Bronchial epithelial cell (primary cell): ENCODE measurements at regions not wholly inside any gene's neighbourhood (a gene's known extent, or its start where the extent isn't known, plus 50 kb on each side); places are given as distances from the start of the nearest gene placed in this dataset.
A peak's percentile ranks its signal among the peaks of the same experiment; 100 is the strongest.

Experiments used
- DNase-seq: peaks from one replicate; pipeline ENCODE4 v3.0.0-alpha.2; 2010; ENCODE audit warnings: low read depth
- FAIRE-seq: peaks from 2 replicates; lab custom pipeline; 2011; peaks lifted over from hg19 to GRCh38; lab: Jason Lieb, UNC
- H3K27me3 ChIP-seq: 2 replicates; pipeline ENCODE4 v1.5.1; 2011; ENCODE audit warnings: low read length; ENCODE audit not compliant: control insufficient read depth, insufficient read depth
- H3K36me3 ChIP-seq: 2 replicates; pipeline ENCODE4 v1.5.1; 2011; ENCODE audit warnings: low read length; ENCODE audit not compliant: control insufficient read depth, insufficient read depth
- H3K4me3 ChIP-seq: 2 replicates; pipeline ENCODE4 v1.5.1; 2011; ENCODE audit warnings: mild to moderate bottlenecking, low read depth, low read length, control low read depth
- TF ChIP-seq, protein P1 (sequence below): IDR thresholded peaks from 2 replicates; pipeline ENCODE4 v1.5.1; 2011; ENCODE audit warnings: mild to moderate bottlenecking, moderate library complexity, low read length, control low read depth, inconsistent platforms; ENCODE audit not compliant: insufficient read depth, severe bottlenecking

DNA sequence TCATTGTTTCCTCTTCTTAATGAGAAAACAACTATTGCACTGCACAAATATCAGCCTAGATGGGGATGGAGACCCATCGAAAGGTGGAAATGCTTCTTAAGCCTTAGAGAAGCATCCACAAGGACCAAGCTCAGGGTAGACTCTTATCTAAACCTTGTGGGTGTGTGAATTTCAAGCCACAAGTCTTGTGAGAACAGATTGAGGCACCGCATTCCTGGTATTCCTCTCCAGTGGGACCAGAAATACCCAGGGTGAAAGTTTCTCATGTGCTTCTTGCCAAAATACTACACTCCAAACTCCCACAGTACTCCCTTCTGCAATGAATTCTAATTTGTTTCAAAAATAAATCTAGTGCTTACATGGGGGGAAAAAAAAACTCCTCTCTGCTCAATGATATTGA is 375.6 kb downstream of the PDGFC start:
- no peak overlapping the region for H3K4me3 ChIP-seq
- no peak for FAIRE-seq
- DNase-seq: no peak
- H3K36me3 ChIP-seq: no peaks in the 10 kb centered on the region
- TF ChIP-seq, protein P1, sequence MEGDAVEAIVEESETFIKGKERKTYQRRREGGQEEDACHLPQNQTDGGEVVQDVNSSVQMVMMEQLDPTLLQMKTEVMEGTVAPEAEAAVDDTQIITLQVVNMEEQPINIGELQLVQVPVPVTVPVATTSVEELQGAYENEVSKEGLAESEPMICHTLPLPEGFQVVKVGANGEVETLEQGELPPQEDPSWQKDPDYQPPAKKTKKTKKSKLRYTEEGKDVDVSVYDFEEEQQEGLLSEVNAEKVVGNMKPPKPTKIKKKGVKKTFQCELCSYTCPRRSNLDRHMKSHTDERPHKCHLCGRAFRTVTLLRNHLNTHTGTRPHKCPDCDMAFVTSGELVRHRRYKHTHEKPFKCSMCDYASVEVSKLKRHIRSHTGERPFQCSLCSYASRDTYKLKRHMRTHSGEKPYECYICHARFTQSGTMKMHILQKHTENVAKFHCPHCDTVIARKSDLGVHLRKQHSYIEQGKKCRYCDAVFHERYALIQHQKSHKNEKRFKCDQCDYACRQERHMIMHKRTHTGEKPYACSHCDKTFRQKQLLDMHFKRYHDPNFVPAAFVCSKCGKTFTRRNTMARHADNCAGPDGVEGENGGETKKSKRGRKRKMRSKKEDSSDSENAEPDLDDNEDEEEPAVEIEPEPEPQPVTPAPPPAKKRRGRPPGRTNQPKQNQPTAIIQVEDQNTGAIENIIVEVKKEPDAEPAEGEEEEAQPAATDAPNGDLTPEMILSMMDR: no peak
- no peaks in the 10 kb centered on the region for H3K27me3 ChIP-seq

GRCh38 chr4:156595041-156595440 is 376.6 kb downstream of the PDGFC start:
- DNase-seq: peak; percentile 65
- no peaks in the 10 kb centered on the region for H3K27me3 ChIP-seq
- H3K4me3 ChIP-seq: no peak overlapping the region
- H3K36me3 ChIP-seq: no peaks in the 10 kb centered on the region
- TF ChIP-seq, protein P1: no peak
- no peak for FAIRE-seq

DNA sequence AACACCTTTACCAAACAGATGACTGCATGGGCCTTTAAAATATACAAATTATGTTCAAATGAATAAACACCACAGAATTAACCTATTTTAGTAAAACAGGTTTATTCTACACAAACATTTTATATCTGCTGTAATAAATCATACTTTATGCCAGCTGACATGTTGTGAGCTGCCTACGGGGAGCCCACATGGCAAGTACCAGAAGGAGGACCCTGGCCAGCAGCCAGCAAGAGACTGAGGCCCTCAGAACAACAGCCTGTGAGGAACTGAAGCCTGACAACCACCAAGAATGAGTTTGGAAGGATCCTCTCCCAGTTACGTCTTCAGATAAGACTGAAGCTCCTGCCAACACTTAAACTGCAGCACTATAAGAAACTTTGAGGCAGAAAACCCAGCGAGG is 377.0 kb downstream of the PDGFC start:
- Histone ChIP-seq H3K4me3 (no peak overlapping the region), H3K36me3 (no peaks in the 10 kb centered on the region), H3K27me3 (no peaks in the 10 kb centered on the region)
- FAIRE-seq (no peak), DNase-seq (peak; percentile 50)
- TF ChIP-seq, protein P1: no peak

DNA sequence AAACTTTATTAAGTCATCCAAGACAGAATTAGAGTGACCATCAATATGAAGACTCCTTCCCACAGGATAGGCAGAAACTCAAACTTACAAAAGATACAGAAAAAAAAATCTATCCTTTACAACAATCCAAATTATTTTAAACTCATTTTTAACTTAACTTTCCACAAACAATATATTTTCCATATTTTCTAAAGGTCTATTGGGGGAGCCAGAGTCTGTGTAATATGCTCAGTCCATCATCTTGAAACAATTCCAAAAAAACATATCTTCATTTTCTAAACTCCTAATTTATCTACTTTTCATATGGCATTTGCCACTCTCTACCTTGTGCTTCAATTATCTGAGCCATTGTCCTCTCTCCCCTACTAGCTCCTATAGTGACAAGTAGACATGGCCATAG is 378.1 kb downstream of the PDGFC start:
- no peaks in the 10 kb centered on the region for H3K36me3 ChIP-seq
- TF ChIP-seq, protein P1: no peak
- no peaks in the 10 kb centered on the region for H3K27me3 ChIP-seq
- no peak overlapping the region for H3K4me3 ChIP-seq
- FAIRE-seq: no peak
- DNase-seq: no peak

DNA sequence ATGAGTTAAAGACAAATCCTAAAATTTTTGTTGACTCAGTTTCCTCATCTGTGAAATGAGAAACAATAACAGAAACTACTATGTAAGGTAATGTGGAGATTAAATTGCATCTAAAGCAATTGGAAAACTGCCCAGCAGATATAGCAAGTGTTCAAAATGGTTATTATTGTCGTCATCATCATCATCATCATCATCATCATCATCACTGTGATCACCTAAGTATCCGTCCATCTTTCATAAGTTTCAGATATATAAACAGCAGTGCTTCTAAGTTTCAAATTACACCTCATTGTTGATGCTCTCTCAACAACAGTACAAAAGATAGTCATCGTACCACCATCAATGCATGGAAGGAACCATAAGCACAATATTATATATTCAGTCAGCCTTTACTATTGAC is 379.9 kb downstream of the PDGFC start:
- no peaks in the 10 kb centered on the region for H3K27me3 ChIP-seq
- H3K36me3 ChIP-seq: no peaks in the 10 kb centered on the region
- DNase-seq (no peak), FAIRE-seq (no peak)
- H3K4me3 ChIP-seq: no peak overlapping the region
- TF ChIP-seq, protein P1: no peak

- H3K36me3 ChIP-seq: no peaks in the 10 kb centered on the region
- H3K4me3 ChIP-seq: no peak overlapping the region
- DNase-seq (peak; percentile 27), FAIRE-seq (no peak)
- no peaks in the 10 kb centered on the region for H3K27me3 ChIP-seq
- TF ChIP-seq, protein P1: no peak
Observed at GRCh38 chr4:156584100-156584499, 387.5 kb downstream of the PDGFC start.
